ENCODE measurements at regions not wholly inside any gene's neighbourhood (a gene's known extent, or its start where the extent isn't known, plus 50 kb on each side); places are given as distances from the start of the nearest gene placed in this dataset.
"Not testable (repeated sequence)": the region's sequence is repeated elsewhere in the genome, so short reads cannot be mapped to it uniquely, and the experiment has no call there.

- no peak for DNase-seq (ENCODE audit: low spot score)
Measured at GRCh38 chr3:107001635-107002034, 375.6 kb upstream of the CCDC54 start.

DNA sequence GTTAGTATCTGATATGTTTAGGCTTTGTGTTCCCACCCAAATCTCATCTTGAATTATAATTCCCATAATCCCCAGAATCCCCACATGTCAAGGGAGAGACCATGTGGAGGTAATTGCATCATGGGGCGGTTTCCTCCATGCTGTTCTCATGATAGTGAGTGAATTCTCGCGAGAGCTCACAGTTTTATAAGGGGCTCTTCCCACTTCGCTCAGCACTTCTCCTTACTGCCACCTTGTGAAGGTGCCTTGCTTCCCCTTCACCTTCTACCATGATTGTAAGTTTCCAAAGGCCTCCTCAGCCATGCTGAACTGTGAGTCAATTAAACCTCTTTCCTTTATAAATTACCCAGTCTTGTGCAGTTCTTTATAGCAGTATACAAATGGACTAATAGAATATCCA lies 371.9 kb upstream of the CCDC54 start:
- DNase-seq (ENCODE audit: low spot score): not testable (repeated sequence)

GRCh38 chr3:107008213-107008612 lies 369.0 kb upstream of the CCDC54 start:
- DNase-seq (ENCODE audit: low spot score): no peak

DNA sequence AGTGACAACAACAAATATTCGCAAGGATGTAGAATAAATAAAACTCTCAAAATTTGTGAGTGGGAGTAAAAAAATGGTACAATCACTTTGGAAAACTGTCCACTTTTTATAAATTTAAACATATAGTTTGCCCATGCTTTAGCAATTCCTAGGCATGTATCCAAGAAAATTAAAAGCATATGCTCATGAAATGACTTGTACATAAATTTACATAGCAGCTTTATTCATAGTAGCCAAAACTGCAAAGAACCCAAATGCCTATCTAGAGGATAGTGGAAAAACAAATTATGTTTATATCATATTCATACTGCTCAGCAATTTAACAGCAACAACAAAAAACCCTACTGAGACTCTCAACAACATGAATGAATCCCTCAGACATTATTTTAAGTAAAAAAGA lies 363.6 kb upstream of the CCDC54 start:
- no peak for DNase-seq (ENCODE audit: low spot score)

DNA sequence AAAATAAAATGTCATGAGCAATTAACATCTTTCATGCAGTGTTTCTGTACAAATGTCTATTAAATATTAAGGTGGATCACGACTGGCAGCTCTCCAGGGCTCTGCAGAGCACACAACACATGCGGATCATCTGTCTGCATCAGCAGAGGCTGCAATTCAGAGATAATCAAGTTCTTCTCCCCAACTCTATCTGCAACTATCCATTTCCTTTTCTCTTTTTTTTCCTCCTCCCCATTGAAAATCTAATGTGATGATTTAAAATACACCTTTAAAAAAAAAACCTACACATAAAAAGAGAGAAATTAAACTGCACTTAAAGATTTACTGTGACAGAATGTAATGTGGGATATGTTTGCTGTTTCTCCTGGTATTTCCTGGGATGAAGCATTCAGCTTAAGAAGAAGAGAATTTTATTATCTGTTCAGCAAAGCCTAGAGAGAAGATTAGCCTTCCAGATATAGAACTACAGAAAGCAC lies 352.6 kb upstream of the CCDC54 start:
- DNase-seq (ENCODE audit: low spot score): no peak

DNA sequence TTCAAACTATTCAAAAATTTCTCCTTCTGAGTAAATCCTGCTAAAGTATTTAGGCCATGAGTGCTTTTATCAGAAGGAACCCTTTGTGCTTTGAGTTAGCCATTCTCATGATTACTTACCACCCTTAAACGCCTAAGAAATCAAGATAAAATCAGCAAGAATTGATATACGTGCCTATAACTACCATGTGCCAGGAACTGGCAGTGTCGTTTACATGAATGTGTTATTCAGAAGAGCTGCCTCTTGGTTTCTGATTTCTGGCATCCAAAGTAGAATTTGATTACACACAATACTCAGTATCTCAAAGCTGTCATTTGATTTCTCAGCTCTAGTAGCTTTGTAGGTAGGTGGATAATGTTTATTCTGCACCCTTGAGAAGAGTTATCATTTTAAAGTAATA lies 351.3 kb upstream of the CCDC54 start:
- no peak for DNase-seq (ENCODE audit: low spot score)

GRCh38 chr3:107028086-107028485 lies 349.2 kb upstream of the CCDC54 start:
- no peak for DNase-seq (ENCODE audit: low spot score)

GRCh38 chr3:107028626-107029025 lies 348.6 kb upstream of the CCDC54 start:
- DNase-seq (ENCODE audit: low spot score): no peak

GRCh38 chr3:107032111-107032510 lies 345.1 kb upstream of the CCDC54 start:
- no peak for DNase-seq (ENCODE audit: low spot score)

GRCh38 chr3:107034142-107034541 lies 343.1 kb upstream of the CCDC54 start:
- no peak for DNase-seq (ENCODE audit: low spot score)

DNA sequence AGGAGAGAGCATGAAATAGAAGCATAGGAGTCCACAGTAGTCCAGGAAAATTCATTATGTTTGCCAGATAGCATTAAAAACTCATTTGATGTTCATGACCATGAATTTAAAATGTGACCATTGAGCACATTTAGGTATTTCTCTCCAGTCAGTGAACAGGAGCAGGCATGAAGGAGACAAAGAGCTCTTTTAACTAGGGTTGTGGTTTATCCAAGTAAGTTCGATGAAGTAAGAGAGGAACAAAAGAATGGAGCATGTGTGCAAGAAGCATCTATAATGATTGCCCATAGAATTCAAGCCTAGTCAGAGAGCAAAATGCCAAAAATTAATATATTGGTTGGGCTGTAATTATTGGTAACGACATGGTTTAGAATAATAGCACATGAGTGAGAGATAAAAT lies 342.1 kb upstream of the CCDC54 start:
- DNase-seq (ENCODE audit: low spot score): no peak

DNA sequence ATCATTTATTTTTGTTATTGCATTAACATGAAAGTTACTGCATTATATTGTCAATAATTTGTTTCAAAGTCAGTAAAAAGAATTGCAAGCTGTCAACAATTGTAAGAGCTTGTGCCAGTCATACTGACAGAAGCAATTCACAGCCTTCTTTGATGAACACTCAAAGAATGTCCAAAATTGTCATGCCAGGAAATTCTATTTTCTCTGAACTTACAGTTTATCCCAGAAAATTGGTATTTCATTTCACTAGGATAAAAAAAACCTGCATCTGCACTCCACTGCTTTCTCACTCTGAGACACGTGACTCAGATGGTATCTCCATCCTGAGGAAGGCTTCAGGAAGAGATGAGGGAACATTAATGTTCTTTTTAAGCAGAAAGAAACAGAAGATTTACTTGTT lies 332.6 kb upstream of the CCDC54 start:
- DNase-seq (ENCODE audit: low spot score): no peak

GRCh38 chr3:107045791-107046190 lies 331.4 kb upstream of the CCDC54 start:
- DNase-seq (ENCODE audit: low spot score): no peak

GRCh38 chr3:107055181-107055942 lies 321.9 kb upstream of the CCDC54 start:
- DNase-seq (ENCODE audit: low spot score): no peak

DNA sequence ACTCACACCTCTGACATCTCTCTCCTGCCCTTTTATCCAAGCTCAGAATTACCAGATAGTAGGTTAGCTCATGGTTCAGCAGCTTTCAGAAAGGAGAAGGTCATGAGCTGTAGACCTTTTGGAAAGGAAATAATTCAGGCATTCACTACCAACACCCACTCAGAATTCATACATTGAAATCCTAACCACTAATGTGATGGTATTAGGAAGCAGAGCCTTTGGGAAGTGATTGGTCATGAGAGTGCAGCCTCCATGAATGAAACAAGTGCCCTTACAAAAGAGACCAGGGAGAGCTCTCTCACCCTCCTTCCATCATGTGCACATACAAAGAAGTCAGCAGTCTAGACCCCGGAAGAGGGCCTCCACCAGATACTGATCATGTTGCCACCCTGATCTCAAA lies 315.8 kb upstream of the CCDC54 start:
- no peak for DNase-seq (ENCODE audit: low spot score)

- DNase-seq (ENCODE audit: low spot score): no peak
Measured at GRCh38 chr3:107062310-107062709, 314.9 kb upstream of the CCDC54 start.

- DNase-seq (ENCODE audit: low spot score): no peak
Measured at GRCh38 chr3:107062787-107063186, 314.5 kb upstream of the CCDC54 start.

DNA sequence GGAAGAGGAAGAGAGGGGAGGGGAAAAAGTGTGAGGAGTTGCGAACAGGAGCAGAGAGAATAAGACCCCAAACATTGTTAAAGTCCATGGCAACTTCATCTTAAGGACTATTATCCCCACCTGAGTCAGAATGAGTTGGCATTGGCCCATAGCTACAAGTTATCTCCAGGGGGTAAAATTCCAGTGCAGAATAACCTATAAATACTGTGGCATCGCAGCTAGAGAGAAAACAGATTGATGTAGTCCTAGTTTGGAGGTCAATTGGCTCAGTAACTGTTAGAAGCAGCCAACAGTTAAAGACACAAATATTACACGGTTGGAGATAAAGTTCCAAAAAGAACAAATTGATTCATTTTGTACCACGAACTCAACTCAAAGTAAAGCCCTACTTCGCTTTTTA lies 313.9 kb upstream of the CCDC54 start:
- no peak for DNase-seq (ENCODE audit: low spot score)

- DNase-seq (ENCODE audit: low spot score): peak; percentile 77
Measured at GRCh38 chr3:107064405-107065060, 312.7 kb upstream of the CCDC54 start.

DNA sequence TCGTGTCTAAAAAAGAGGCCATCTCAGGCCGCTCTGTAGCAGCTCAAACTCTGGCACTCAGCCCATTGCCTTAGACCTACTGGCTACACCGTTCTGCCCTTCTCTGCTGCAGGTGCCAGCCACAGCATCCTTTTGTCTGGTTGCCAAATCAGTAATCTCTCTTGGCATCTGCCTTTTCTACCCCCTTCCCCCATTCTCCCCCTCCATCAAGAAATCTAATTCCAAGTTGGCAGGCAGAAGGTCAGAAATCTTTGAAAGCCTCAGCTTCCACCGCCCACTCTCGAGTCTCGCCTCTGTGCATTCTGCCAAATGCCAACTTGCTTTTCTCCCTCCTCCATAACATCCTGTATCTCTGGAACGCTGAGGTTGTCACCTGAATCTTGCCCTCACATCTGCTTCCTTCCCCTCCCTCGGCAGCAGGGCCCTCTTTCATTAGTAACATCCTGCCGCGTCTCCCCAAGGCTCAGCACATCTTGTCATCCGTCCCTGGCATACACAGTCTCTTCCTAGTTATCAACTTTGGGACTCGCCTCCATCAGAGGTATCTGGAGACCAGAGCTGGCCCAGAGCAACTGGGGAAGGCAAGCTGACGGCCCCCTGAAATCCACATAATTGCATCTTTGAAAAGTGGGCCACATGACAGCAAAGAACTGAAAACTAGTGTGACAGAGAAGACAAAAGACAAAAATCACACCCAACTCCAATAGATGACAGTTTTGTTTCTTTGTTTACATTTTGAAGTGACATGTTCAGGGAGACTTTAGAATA lies 312.0 kb upstream of the CCDC54 start:
- DNase-seq (ENCODE audit: low spot score): no peak

GRCh38 chr3:107067421-107067820 lies 309.8 kb upstream of the CCDC54 start:
- no peak for DNase-seq (ENCODE audit: low spot score)

DNA sequence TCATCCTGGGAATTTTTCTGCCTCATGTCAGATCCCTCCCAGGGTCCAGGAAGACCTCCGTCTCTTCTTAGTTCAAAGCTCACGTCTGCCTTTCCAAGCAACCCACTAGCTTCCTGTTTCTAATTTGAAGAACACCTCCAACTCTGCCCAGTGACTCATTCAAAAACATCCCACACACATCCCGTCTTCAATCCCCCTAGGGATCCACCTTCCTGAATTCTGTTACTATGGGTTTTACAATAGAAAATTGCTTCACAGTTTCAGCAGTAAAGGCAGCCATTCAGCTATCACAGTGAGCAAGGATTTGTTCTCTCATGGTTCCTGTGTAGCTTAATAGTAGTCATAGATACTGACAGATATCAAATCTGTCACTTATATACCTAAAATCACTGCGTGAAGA lies 308.3 kb upstream of the CCDC54 start:
- no peak for DNase-seq (ENCODE audit: low spot score)

DNA sequence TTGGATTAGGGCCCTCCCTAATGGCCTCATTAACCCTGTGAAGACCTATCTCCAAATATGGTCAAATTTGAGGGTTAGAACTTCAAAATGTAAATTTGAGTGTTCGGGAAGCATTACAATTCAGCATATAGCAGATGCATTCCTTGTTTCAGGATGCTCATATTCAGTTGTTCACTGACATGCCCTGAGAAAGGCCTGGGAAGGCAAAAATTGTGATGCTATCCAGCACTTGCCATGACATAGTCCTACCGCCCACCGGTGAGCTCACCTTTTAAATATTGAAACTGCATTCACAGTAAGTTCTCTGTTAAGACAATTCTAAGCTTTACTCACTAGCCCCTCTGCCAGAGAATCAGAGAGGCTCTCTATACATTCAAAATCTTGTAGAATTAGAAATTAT lies 300.3 kb upstream of the CCDC54 start:
- no peak for DNase-seq (ENCODE audit: low spot score)

Measured in LoVo (cell line).